ENCODE measurements at regions not wholly inside any gene's neighbourhood (a gene's known extent, or its start where the extent isn't known, plus 50 kb on each side); places are given as distances from the start of the nearest gene placed in this dataset.

DNA sequence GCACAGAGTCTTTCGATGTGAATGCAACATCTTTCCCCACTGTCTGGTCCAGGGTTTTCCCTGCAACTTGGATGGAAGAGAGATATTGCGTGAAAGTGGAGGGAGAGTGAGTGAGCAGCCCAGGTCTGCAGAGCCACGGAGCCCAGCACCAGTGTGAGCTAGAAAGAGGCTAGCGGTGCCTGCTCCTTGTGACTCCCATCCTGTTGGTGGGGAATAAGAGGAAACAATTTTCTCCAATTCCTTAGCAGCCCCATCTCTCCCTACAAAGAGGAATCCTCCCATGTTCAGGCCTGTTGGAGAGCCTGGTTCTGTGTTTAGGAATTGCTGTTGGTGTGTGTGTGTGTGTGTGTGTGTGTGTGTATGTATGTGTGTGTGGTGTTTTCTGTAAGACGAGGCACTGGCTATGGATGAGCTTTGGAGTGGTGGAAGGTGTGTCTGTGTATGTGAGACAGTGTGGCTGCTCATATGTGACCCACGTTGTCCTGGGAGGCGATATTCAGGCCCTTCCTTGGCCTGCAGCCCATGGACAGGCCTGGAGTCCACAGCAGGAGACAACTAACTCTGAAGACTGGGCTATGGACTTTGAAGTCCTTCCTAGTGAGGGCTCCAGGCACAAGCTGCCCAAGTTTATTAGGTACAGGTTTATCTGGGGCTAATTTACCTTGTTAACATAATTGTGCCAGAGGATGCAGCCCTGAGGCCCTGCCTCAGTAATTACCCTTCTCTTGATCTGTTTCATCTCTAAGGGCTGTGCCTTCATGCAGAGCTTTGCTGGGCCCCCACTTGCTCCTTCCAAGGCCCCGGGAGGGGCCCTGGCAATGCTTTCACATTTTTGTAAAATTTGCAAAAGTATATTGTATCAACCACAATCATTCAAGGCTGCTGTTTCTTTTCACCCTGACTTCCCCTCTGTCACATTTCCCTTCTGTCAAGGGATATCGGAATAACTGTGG, 88.6 kb upstream of the HAAO start (continued):
- TF ChIP-seq, protein P1, sequence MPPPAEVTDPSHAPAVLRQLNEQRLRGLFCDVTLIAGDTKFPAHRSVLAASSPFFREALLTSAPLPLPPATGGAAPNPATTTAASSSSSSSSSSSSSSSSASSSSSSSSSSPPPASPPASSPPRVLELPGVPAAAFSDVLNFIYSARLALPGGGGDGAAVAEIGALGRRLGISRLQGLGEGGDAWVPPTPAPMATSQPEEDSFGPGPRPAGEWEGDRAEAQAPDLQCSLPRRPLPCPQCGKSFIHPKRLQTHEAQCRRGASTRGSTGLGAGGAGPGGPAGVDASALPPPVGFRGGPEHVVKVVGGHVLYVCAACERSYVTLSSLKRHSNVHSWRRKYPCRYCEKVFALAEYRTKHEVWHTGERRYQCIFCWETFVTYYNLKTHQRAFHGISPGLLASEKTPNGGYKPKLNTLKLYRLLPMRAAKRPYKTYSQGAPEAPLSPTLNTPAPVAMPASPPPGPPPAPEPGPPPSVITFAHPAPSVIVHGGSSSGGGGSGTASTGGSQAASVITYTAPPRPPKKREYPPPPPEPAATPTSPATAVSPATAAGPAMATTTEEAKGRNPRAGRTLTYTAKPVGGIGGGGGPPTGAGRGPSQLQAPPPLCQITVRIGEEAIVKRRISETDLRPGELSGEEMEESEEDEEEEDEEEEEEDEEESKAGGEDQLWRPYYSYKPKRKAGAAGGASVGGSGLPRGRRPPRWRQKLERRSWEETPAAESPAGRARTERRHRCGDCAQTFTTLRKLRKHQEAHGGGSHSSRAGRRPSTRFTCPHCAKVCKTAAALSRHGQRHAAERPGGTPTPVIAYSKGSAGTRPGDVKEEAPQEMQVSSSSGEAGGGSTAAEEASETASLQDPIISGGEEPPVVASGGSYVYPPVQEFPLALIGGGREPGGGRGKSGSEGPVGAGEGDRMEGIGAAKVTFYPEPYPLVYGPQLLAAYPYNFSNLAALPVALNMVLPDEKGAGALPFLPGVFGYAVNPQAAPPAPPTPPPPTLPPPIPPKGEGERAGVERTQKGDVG (CRISPR knock-in tag; IDR thresholded peaks at IDR 0.05): no peak
- no peak for TF ChIP-seq NFYA (IDR thresholded peaks at IDR 0.05; ENCODE audit: borderline replicate concordance, low read depth, low read length)
- TF ChIP-seq NFYB (IDR thresholded peaks at IDR 0.05; ENCODE audit: insufficient read depth, low read depth, low read length): no peak

DNA sequence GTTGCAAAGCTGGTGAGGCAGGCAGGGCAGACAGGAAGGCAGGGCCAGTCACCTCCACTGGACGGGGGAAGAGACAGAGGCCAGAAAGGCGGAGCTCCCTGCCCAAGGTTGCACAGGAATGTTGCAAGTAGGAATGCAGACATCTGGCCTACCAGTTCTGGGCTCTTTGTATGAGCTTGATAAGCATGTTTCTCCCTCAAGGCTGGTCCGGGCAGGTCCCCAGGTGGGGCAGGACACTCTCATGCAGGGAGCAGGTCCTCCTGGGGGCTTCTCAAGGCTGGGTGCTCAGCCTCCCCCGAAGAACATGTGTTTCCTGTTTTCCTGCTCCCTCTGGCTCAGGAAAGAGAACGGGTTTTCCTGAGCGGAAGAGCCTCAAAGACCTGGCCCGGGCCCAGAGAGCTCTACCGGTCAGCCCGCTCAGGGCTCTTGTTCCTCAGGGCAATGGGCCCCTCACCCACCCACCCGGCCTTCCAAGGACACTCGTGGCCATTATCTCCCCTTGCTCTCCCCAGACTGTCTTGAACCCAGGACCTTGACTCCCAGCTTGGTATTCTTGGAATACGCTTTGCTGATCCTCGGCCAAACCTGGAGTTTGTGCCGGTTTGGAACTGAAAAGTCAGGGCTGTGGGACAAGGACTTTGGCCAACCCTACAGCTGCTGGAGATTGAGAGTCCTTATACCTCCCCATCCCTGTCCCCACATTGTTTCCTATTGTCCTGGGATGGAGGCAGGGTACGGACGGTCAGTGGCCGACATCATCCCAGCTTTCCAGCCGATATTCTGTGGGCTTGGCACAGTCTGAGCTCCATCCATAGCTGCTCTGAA, 87.7 kb upstream of the HAAO start:
- Histone ChIP-seq H2AFZ (ENCODE audit: control insufficient read depth, low read depth, low read length) (no peak overlapping the region), H4K20me1 (ENCODE audit: control insufficient read depth, insufficient read depth) (no peaks in the 10 kb centered on the region), H3K27ac (ENCODE audit: control insufficient read depth, insufficient read depth) (no peak overlapping the region), H3K36me3 (ENCODE audit: control insufficient read depth in 2 of 2, insufficient read depth in 2 of 2, low read length in 1 of 2) (no peaks in the 10 kb centered on the region), H3K9ac (ENCODE audit: control insufficient read depth, insufficient read depth, low read length) (no peak overlapping the region), H3K9me3 (replicated peaks; ENCODE audit: control insufficient read depth, insufficient read depth, low read length) (no peaks in the 10 kb centered on the region), H3K4me3 (no peak overlapping the region), H3K27me3 (replicated peaks in 1 of 2; ENCODE audit: control insufficient read depth in 2 of 2, insufficient read depth in 2 of 2, low read length in 1 of 2) (no peaks in the 10 kb centered on the region), H3K4me1 (ENCODE audit: control insufficient read depth, insufficient read depth, low read length) (no peaks in the 10 kb centered on the region), H3K79me2 (ENCODE audit: control insufficient read depth, insufficient read depth, low read length) (no peaks in the 10 kb centered on the region), H3K4me2 (ENCODE audit: control insufficient read depth, insufficient read depth) (no peak overlapping the region)
- POLR2A ChIA-PET: no interaction called here
- CTCF ChIA-PET: interaction anchor here (0.9 to 1.0 kb wide), 2 partner anchors 9 to 21 kb away, joined by 3 read pairs; no protein-coding TSS in a partner anchor
- FAIRE-seq (no peak), DNase-seq (ENCODE audit: low read depth, low spot score) (no peak), ATAC-seq (no peak)
- SMC1A ChIA-PET (ENCODE audit: uncharacterized antibody, unreplicated experiment): interaction anchor here (0.5 kb wide), 1 partner anchor 774 kb away, joined by 3 read pairs; no protein-coding TSS in a partner anchor
- in situ Hi-C loops (cut with MboI) (no loop called here), intact Hi-C loops (cut with micrococcal nuclease; ENCODE audit: unreplicated experiment) (no loop called here)
- 57% methylated on average over 18 of the region's 18 CpGs for WGBS (ENCODE audit: insufficient coverage, insufficient replicate concordance, low lambda C conversion rate, missing lambda C conversion rate)
- no TSS peak for BruUV-seq (replicated peaks)
- RAD21 ChIA-PET (ENCODE audit: unreplicated experiment): no interaction called here
- TF ChIP-seq, protein P2, sequence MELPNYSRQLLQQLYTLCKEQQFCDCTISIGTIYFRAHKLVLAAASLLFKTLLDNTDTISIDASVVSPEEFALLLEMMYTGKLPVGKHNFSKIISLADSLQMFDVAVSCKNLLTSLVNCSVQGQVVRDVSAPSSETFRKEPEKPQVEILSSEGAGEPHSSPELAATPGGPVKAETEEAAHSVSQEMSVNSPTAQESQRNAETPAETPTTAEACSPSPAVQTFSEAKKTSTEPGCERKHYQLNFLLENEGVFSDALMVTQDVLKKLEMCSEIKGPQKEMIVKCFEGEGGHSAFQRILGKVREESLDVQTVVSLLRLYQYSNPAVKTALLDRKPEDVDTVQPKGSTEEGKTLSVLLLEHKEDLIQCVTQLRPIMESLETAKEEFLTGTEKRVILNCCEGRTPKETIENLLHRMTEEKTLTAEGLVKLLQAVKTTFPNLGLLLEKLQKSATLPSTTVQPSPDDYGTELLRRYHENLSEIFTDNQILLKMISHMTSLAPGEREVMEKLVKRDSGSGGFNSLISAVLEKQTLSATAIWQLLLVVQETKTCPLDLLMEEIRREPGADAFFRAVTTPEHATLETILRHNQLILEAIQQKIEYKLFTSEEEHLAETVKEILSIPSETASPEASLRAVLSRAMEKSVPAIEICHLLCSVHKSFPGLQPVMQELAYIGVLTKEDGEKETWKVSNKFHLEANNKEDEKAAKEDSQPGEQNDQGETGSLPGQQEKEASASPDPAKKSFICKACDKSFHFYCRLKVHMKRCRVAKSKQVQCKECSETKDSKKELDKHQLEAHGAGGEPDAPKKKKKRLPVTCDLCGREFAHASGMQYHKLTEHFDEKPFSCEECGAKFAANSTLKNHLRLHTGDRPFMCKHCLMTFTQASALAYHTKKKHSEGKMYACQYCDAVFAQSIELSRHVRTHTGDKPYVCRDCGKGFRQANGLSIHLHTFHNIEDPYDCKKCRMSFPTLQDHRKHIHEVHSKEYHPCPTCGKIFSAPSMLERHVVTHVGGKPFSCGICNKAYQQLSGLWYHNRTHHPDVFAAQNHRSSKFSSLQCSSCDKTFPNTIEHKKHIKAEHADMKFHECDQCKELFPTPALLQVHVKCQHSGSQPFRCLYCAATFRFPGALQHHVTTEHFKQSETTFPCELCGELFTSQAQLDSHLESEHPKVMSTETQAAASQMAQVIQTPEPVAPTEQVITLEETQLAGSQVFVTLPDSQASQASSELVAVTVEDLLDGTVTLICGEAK (IDR thresholded peaks at IDR 0.05; ENCODE audit: borderline replicate concordance): no peak
- no peak for TF ChIP-seq NFXL1 (IDR thresholded peaks at IDR 0.05; ENCODE audit: borderline replicate concordance)
- no peak for TF ChIP-seq EZH2 (IDR thresholded peaks at IDR 0.05; ENCODE audit: borderline replicate concordance, control insufficient read depth, low read depth, low read length)
- TF ChIP-seq NR2C2 (IDR thresholded peaks at IDR 0.05; ENCODE audit: borderline replicate concordance, control insufficient read depth, insufficient read length, low read depth): no peak
- TF ChIP-seq CREB1 (IDR thresholded peaks at IDR 0.05; ENCODE audit: low read depth): no peak
- TF ChIP-seq, protein P3, sequence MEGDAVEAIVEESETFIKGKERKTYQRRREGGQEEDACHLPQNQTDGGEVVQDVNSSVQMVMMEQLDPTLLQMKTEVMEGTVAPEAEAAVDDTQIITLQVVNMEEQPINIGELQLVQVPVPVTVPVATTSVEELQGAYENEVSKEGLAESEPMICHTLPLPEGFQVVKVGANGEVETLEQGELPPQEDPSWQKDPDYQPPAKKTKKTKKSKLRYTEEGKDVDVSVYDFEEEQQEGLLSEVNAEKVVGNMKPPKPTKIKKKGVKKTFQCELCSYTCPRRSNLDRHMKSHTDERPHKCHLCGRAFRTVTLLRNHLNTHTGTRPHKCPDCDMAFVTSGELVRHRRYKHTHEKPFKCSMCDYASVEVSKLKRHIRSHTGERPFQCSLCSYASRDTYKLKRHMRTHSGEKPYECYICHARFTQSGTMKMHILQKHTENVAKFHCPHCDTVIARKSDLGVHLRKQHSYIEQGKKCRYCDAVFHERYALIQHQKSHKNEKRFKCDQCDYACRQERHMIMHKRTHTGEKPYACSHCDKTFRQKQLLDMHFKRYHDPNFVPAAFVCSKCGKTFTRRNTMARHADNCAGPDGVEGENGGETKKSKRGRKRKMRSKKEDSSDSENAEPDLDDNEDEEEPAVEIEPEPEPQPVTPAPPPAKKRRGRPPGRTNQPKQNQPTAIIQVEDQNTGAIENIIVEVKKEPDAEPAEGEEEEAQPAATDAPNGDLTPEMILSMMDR (IDR thresholded peaks at IDR 0.05 in 2 of 3, conservative IDR thresholded peaks at IDR 0.05 in 1 of 3; ENCODE audit: control insufficient read depth in 2 of 3, extremely low read depth in 1 of 3, insufficient read depth in 1 of 3, low read depth in 3 of 3, low read length in 3 of 3): no peak
